GM19395 (cell line): ENCODE measurements at regions not wholly inside any gene's neighbourhood (a gene's known extent, or its start where the extent isn't known, plus 50 kb on each side); places are given as distances from the start of the nearest gene placed in this dataset.
"Not testable (repeated sequence)": the region's sequence is repeated elsewhere in the genome, so short reads cannot be mapped to it uniquely, and the experiment has no call there.

Experiments used
- ATAC-seq: cut with Tn5 transposase; IDR thresholded peaks from one replicate; pipeline ENCODE4 v1.9.1; 2021; ENCODE audit warnings: mild to moderate bottlenecking, moderate library complexity; ENCODE audit not compliant: unreplicated experiment

- ATAC-seq: no peak
Measured at GRCh38 chrX:113390531-113390930, 549.9 kb upstream of the AMOT start.

GRCh38 chrX:113389846-113390245, 549.2 kb upstream of the AMOT start:
- no peak for ATAC-seq

GRCh38 chrX:113384628-113385027, 544.0 kb upstream of the AMOT start:
- ATAC-seq: no peak

- not testable (repeated sequence) for ATAC-seq
Measured at GRCh38 chrX:113373421-113373820, 532.8 kb upstream of the AMOT start.

- ATAC-seq: no peak
Measured at GRCh38 chrX:113370006-113370405, 529.4 kb upstream of the AMOT start.

GRCh38 chrX:113369056-113369455, 528.4 kb upstream of the AMOT start:
- no peak for ATAC-seq

GRCh38 chrX:113353134-113353533, 512.5 kb upstream of the AMOT start:
- ATAC-seq: no peak

GRCh38 chrX:113330416-113330815, 489.8 kb upstream of the AMOT start:
- no peak for ATAC-seq

GRCh38 chrX:113315927-113316326, 475.3 kb upstream of the AMOT start:
- ATAC-seq: no peak

GRCh38 chrX:113305496-113305895, 464.9 kb upstream of the AMOT start:
- ATAC-seq: no peak

- ATAC-seq: no peak
Measured at GRCh38 chrX:113300580-113300979, 459.9 kb upstream of the AMOT start.

- ATAC-seq: no peak
Measured at GRCh38 chrX:113297437-113297836, 456.8 kb upstream of the AMOT start.

- no peak for ATAC-seq
Measured at GRCh38 chrX:113289503-113289902, 448.9 kb upstream of the AMOT start.

- no peak for ATAC-seq
Measured at GRCh38 chrX:113287761-113288160, 447.1 kb upstream of the AMOT start.

GRCh38 chrX:113275804-113276203, 435.2 kb upstream of the AMOT start:
- no peak for ATAC-seq

- no peak for ATAC-seq
Measured at GRCh38 chrX:113274791-113275190, 434.2 kb upstream of the AMOT start.

- no peak for ATAC-seq
Measured at GRCh38 chrX:113274345-113274744, 433.7 kb upstream of the AMOT start.

GRCh38 chrX:113269203-113269602, 428.6 kb upstream of the AMOT start:
- no peak for ATAC-seq

GRCh38 chrX:113260474-113260873, 419.8 kb upstream of the AMOT start:
- no peak for ATAC-seq

GRCh38 chrX:113222305-113222704, 381.7 kb upstream of the AMOT start:
- ATAC-seq: no peak

- no peak for ATAC-seq
Measured at GRCh38 chrX:113212052-113212451, 371.4 kb upstream of the AMOT start.

GRCh38 chrX:113202601-113203000, 362.0 kb upstream of the AMOT start:
- no peak for ATAC-seq

GRCh38 chrX:113195949-113196348, 355.3 kb upstream of the AMOT start:
- ATAC-seq: no peak

GRCh38 chrX:113192418-113192817, 351.8 kb upstream of the AMOT start:
- ATAC-seq: no peak
